Esophagus (tissue), 2 donors: ENCODE measurements at regions not wholly inside any gene's neighbourhood (a gene's known extent, or its start where the extent isn't known, plus 50 kb on each side); places are given as distances from the start of the nearest gene placed in this dataset.

ENCODE experiments used
- H3K27ac ChIP-seq, 2 donors: one replicate each; pipeline ENCODE4 v1.5.1; 2013; ENCODE audit warnings: low read depth in 2 of 2, mild to moderate bottlenecking in 2 of 2, inconsistent platforms in 1 of 2, low read length in 1 of 2, moderate library complexity in 1 of 2
- H3K27me3 ChIP-seq, 2 donors: one replicate each; pipeline ENCODE4 v1.6.1; 2013; ENCODE audit warnings: low read length in 2 of 2, control low read depth in 1 of 2, mild to moderate bottlenecking in 1 of 2; ENCODE audit not compliant: insufficient read depth in 2 of 2, control insufficient read depth in 1 of 2
- H3K36me3 ChIP-seq, 2 donors: one replicate each; pipeline ENCODE4 v1.6.1; 2013; ENCODE audit warnings: low read length in 1 of 2; ENCODE audit not compliant: control insufficient read depth in 2 of 2, insufficient read depth in 2 of 2
- H3K4me1 ChIP-seq, 2 donors: one replicate each; pipeline ENCODE4 v1.6.1; 2013; ENCODE audit warnings: low read length in 1 of 2; ENCODE audit not compliant: control insufficient read depth in 2 of 2, insufficient read depth in 2 of 2
- H3K4me3 ChIP-seq, 2 donors: one replicate each; pipeline ENCODE4 v1.5.1; 2013; ENCODE audit warnings: low read length in 2 of 2, mild to moderate bottlenecking in 2 of 2, low read depth in 1 of 2, moderate library complexity in 1 of 2
- H3K9me3 ChIP-seq, 2 donors: one replicate each; pipeline ENCODE4 v1.6.1; 2013; ENCODE audit warnings: mild to moderate bottlenecking in 2 of 2, low read depth in 1 of 2, low read length in 1 of 2, moderate library complexity in 1 of 2; ENCODE audit not compliant: control insufficient read depth in 2 of 2, insufficient read depth in 1 of 2
- WGBS, 2 donors: extraction: QIAGEN DNeasy Blood & Tissue Kit; methylation state at CpG; one replicate each; pipeline ENCODE4 v1.1.7; 2013; 5-methylcytosine and 5-hydroxymethylcytosine counted together
- donor health status: healthy with polysubstance abuse.
- donor health status: Bipolar disorder and iron deficiency.

DNA sequence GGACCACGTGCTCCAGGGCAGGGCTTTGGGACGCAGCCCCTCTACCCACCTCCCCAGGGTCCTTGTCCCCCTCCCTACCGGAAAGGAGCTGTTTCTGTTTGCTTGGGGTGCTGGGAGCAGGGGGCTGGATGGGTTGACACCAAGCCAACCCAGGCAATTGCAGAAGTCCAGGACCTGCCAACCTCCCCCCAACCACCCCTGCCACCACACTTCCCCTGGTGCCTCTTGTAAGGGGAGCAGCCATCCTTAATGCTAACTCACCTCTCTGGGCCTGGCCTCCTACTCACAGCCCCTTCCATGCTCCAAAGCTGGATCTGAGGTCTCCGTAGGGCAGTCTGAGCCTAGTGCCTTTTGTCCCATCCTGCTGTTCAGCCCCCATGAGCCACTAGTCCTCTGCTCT lies 631.9 kb downstream of the BCOR start:
- no peaks in the 10 kb centered on the region for H3K9me3 ChIP-seq
- no peak overlapping the region for H3K4me3 ChIP-seq
- no peaks in the 10 kb centered on the region for H3K36me3 ChIP-seq
- no peak overlapping the region for H3K27ac ChIP-seq
- no peaks in the 10 kb centered on the region for H3K4me1 ChIP-seq
- no peaks in the 10 kb centered on the region for H3K27me3 ChIP-seq
- 82 to 91% methylated on average over 4 of the region's 4 CpGs for WGBS, 2 donors

GRCh38 chrX:39469126-39469525 lies 628.6 kb downstream of the BCOR start:
- no peaks in the 10 kb centered on the region for H3K27me3 ChIP-seq
- H3K27ac ChIP-seq = no peak overlapping the region
- no peaks in the 10 kb centered on the region for H3K9me3 ChIP-seq
- H3K36me3 ChIP-seq = no peaks in the 10 kb centered on the region
- no peak overlapping the region for H3K4me3 ChIP-seq
- no peaks in the 10 kb centered on the region for H3K4me1 ChIP-seq
- 66 to 84% methylated on average over 4 of the region's 4 CpGs for WGBS, 2 donors

DNA sequence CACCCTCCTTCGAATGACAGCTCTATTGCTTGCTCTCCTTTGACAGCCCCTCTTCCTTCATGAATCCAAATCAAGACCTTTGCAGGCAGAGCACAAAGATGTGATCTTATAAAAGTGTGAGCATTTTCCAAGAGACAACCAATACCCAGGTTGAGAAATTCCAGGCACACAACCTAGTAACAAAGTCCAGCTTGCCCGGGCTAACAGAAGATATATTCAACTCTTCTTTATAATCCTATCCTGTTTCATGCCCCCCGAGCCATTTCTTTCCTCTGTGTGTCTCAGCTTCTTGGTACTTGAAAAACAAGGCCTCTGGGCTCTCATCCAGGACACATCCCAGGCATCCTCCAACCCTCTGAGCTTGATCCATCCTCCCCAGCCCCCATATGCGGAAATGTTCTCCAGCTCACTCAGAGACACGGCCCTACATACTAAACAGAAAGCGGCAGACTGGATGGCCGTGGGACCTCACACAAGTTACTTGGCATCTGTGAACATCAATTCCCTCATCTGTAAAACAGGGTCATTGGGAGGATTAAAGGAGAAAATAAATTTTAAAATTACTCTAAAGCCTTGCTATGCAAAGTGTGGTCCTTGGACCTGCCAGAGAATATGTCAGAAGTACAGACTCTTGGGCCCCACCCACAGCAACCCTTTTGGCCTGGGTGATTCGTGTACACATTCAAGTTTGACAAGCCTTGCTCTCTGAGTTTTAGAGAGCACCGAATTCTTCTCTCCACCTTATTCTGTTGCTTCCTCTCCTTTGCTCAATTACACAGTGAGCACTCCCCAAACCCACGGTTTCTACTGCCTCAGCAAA lies 627.0 kb downstream of the BCOR start:
- no peaks in the 10 kb centered on the region for H3K36me3 ChIP-seq
- H3K4me3 ChIP-seq = no peak overlapping the region
- 30 to 47% methylated on average over 10 of the region's 10 CpGs for WGBS, 2 donors
- H3K4me1 ChIP-seq = no peaks in the 10 kb centered on the region
- no peaks in the 10 kb centered on the region for H3K27me3 ChIP-seq
- peak overlapping the region; percentile 31 to 66 for H3K27ac ChIP-seq
- H3K9me3 ChIP-seq = no peaks in the 10 kb centered on the region

DNA sequence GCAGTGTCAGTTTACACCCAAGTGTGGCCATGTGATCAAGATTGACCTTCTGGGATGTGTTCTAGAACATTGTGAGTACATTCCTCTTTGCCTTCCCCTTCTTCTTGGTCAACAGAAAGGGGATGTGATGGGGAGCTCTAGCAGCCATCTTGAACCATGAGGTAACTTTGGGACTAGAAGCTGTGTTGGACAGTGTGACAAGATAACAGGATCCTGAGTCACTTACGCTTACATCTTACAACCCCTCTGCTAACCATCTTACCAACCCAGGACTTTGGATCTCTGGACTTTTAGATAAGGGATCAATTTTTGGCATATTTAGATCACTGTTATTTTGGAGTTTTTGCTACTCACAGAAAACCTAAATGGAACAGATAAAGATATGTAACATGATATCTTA lies 625.6 kb downstream of the BCOR start:
- no peaks in the 10 kb centered on the region for H3K9me3 ChIP-seq
- no peaks in the 10 kb centered on the region for H3K36me3 ChIP-seq
- WGBS, 2 donors = 90 to 100% methylated on average over 1 of the region's 1 CpG
- H3K27ac ChIP-seq = no peak overlapping the region
- H3K4me3 ChIP-seq = no peak overlapping the region
- no peaks in the 10 kb centered on the region for H3K4me1 ChIP-seq
- H3K27me3 ChIP-seq = no peaks in the 10 kb centered on the region

DNA sequence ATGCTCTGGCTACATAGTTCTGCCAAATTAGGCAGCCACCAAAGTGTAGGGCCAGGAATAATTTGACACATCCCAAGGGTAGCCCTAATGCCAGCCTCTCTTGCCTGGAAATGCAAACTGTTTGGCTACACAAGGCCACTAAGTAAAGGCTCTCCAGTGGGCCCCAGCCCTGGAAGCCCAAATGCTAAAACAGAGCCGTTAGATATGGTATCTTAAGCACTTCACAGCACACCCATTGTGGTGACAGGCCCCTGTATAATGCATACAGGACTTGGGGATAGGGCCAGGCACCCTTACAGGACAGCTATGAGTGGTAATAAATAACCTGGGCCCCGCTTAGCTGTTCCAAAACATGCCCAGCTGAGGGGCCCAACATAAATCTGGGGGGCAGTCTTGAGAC lies 623.9 kb downstream of the BCOR start:
- no peak overlapping the region for H3K4me3 ChIP-seq

DNA sequence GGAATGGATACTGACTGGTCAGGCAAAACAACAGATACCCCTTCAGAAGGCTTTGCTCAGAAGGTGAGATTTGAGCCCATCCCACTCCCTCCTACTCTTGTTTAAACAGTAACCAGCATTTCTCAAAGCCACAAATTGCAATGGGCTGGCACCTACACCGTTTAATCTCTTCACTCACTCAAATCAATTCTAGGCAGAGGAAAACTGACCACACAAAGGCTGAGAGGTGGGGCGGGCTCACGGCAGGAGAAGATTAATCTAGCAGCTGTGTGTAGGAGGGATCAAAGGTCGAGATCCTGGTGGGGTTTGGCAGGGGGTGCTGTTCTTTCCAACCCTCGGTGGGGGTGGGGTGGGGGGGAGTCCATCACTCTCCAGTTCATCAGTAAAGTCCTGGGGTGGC lies 622.4 kb downstream of the BCOR start:
- WGBS, 2 donors = 50 to 58% methylated on average over 5 of the region's 5 CpGs
- Histone ChIP-seq H3K36me3 (no peaks in the 10 kb centered on the region), H3K4me3 (no peak overlapping the region), H3K27ac (no peak overlapping the region), H3K4me1 (no peaks in the 10 kb centered on the region), H3K9me3 (no peaks in the 10 kb centered on the region), H3K27me3 (no peaks in the 10 kb centered on the region)

More for the DNA sequence above, 623.9 kb downstream of the BCOR start:
- H3K36me3 ChIP-seq = no peaks in the 10 kb centered on the region
- WGBS, 2 donors = 68 to 78% methylated on average over 2 of the region's 2 CpGs
- H3K27me3 ChIP-seq = no peaks in the 10 kb centered on the region
- no peaks in the 10 kb centered on the region for H3K9me3 ChIP-seq
- no peak overlapping the region for H3K27ac ChIP-seq
- H3K4me1 ChIP-seq = no peaks in the 10 kb centered on the region

- no peaks in the 10 kb centered on the region for H3K4me1 ChIP-seq
- H3K27me3 ChIP-seq = no peaks in the 10 kb centered on the region
- H3K36me3 ChIP-seq = no peaks in the 10 kb centered on the region
- peak overlapping the region in 1 of 2 donors; percentile 31 for H3K27ac ChIP-seq
- WGBS, 2 donors = 74 to 75% methylated on average over 15 of the region's 15 CpGs
- H3K4me3 ChIP-seq = no peak overlapping the region
- no peaks in the 10 kb centered on the region for H3K9me3 ChIP-seq
Measured at GRCh38 chrX:39476604-39477021, 621.1 kb downstream of the BCOR start.

DNA sequence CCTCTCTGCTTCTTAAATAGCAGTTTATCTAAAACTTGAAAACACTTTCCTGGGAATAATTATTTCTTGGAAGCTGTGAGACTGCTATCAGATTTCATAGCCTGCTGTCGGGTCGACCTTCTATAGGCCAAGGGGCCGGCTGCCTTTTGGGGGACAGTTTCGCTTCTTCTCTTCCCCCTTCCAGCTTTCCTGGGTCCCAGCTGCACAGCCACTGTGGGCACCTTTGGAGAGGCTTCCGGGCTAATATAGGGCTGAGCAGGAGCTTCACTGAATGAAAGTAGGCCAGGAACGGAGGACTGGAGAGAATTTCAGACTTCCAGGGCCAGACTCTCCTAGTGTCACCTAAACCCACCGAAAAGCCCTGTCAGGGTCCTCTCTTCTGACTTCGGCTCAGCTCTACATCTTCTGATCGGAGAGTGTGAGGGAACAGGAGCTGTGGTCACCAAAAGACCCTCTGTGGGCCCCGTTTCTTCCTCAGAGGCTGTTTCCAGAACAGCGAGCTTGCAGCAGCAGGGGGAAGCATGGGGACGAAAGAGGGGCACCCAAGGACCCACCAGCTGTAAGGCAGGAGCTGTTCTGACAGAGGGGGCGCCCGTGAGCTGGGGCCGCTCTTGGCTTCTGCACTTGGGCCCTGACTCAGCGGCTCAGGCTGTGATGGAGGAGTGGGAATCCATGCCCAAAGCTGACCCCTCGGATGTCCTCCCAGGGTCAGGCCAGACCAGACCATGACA lies 620.6 kb downstream of the BCOR start:
- Histone ChIP-seq H3K9me3 (no peaks in the 10 kb centered on the region), H3K4me3 (no peak overlapping the region), H3K27me3 (no peaks in the 10 kb centered on the region), H3K4me1 (no peaks in the 10 kb centered on the region), H3K36me3 (no peaks in the 10 kb centered on the region), H3K27ac (peak overlapping the region in 1 of 2 donors; percentile 31)
- WGBS, 2 donors = 75 to 79% methylated on average over 15 to 17 of the region's 17 CpGs

GRCh38 chrX:39477762-39478120 lies 620.0 kb downstream of the BCOR start:
- H3K36me3 ChIP-seq = no peaks in the 10 kb centered on the region
- WGBS, 2 donors = 15 to 34% methylated on average over 15 of the region's 15 CpGs
- no peaks in the 10 kb centered on the region for H3K4me1 ChIP-seq
- peak overlapping the region in 1 of 2 donors; percentile 3 for H3K27ac ChIP-seq
- H3K4me3 ChIP-seq = no peak overlapping the region
- H3K27me3 ChIP-seq = no peaks in the 10 kb centered on the region
- H3K9me3 ChIP-seq = no peaks in the 10 kb centered on the region

- no peaks in the 10 kb centered on the region for H3K4me1 ChIP-seq
Measured at GRCh38 chrX:39479856-39480255, 617.9 kb downstream of the BCOR start.

More at GRCh38 chrX:39479856-39480255, 617.9 kb downstream of the BCOR start:
- Histone ChIP-seq H3K27ac (no peak overlapping the region), H3K27me3 (no peaks in the 10 kb centered on the region), H3K9me3 (no peaks in the 10 kb centered on the region), H3K36me3 (no peaks in the 10 kb centered on the region), H3K4me3 (no peak overlapping the region)
- WGBS, 2 donors = 54 to 60% methylated on average over 4 of the region's 4 CpGs
